Endothelial cell of umbilical vein (primary cell): ENCODE measurements at regions not wholly inside any gene's neighbourhood (a gene's known extent, or its start where the extent isn't known, plus 50 kb on each side); places are given as distances from the start of the nearest gene placed in this dataset.

Experiments used
- EZH2 ChIP-seq: IDR thresholded peaks from 2 replicates; pipeline ENCODE4 v1.6.1; 2012; ENCODE audit warnings: borderline replicate concordance, low read depth, mild to moderate bottlenecking, moderate library complexity, low read length, inconsistent platforms; ENCODE audit not compliant: severe bottlenecking
- POLR2A ChIP-seq: IDR thresholded peaks from 2 replicates; pipeline ENCODE4 v1.6.1; 2012; ENCODE audit warnings: low read depth, mild to moderate bottlenecking, control low read depth, low read length

- no peak for TF ChIP-seq EZH2
- no peak for TF ChIP-seq POLR2A
Observed at GRCh38 chrX:117840645-117841044, 276.0 kb downstream of the KLHL13 start.
